Lung (tissue), 9 donors: ENCODE measurements at regions not wholly inside any gene's neighbourhood (a gene's known extent, or its start where the extent isn't known, plus 50 kb on each side); places are given as distances from the start of the nearest gene placed in this dataset.
"Not testable (repeated sequence)": the region's sequence is repeated elsewhere in the genome, so short reads cannot be mapped to it uniquely, and the experiment has no call there.

Experiments used
- ATAC-seq: fragments of 200-7000 bp; cut with Tn5 transposase; one replicate; pipeline ENCODE4 v1.9.1; 2020; ENCODE audit warnings: moderate number of reproducible peaks; ENCODE audit not compliant: insufficient read depth, low FRiP score
- DNase-seq, 3 donors: peaks; one replicate each; pipeline ENCODE4 v3.0.0-alpha.2; 2013 to 2017
- H3K27ac ChIP-seq, 2 donors: one replicate each; pipeline ENCODE4 v1.5.1; 2013; ENCODE audit warnings: mild to moderate bottlenecking in 2 of 2, moderate library complexity in 2 of 2, control low read depth in 1 of 2, inconsistent platforms in 1 of 2, low read depth in 1 of 2, low read length in 1 of 2
- H3K27me3 ChIP-seq, 3 donors: one replicate each; pipeline ENCODE4 v1.5.1; 2013; ENCODE audit warnings: low read length in 2 of 3; ENCODE audit not compliant: control insufficient read depth in 3 of 3, insufficient read depth in 3 of 3
- H3K36me3 ChIP-seq, 4 donors: one replicate each; pipeline ENCODE4 v1.5.1; 2013; ENCODE audit warnings: low read length in 4 of 4, mild to moderate bottlenecking in 1 of 4, moderate library complexity in 1 of 4; ENCODE audit not compliant: control insufficient read depth in 4 of 4, insufficient read depth in 4 of 4
- H3K4me1 ChIP-seq, 5 donors: one replicate each; pipeline ENCODE4 v1.5.1; 2013; ENCODE audit warnings: low read length in 5 of 5, mild to moderate bottlenecking in 2 of 5, moderate library complexity in 1 of 5; ENCODE audit not compliant: control insufficient read depth in 5 of 5, insufficient read depth in 5 of 5
- H3K4me3 ChIP-seq: one replicate; pipeline ENCODE4 v1.5.1; 2013; ENCODE audit warnings: mild to moderate bottlenecking, control low read depth, moderate library complexity
- H3K9ac ChIP-seq, 2 donors: one replicate each; pipeline ENCODE4 v1.5.1; 2013; ENCODE audit warnings: low read length in 2 of 2, control low read depth in 1 of 2; ENCODE audit not compliant: insufficient read depth in 1 of 2
- H3K9me3 ChIP-seq, 4 donors: one replicate each; pipeline ENCODE4 v1.5.1; 2013; ENCODE audit warnings: low read length in 3 of 4, mild to moderate bottlenecking in 1 of 4, moderate library complexity in 1 of 4; ENCODE audit not compliant: control insufficient read depth in 4 of 4, insufficient read depth in 3 of 4
- WGBS, 2 donors: extraction: QIAGEN DNeasy Blood & Tissue Kit; methylation state at CpG; one replicate each; pipeline ENCODE4 v1.1.7; 2013; 5-methylcytosine and 5-hydroxymethylcytosine counted together
- donor health status: Bipolar disorder and iron deficiency.
- donor health status: healthy.
- donor health status: DM: yes; HTN: yes; CAD: no.

DNA sequence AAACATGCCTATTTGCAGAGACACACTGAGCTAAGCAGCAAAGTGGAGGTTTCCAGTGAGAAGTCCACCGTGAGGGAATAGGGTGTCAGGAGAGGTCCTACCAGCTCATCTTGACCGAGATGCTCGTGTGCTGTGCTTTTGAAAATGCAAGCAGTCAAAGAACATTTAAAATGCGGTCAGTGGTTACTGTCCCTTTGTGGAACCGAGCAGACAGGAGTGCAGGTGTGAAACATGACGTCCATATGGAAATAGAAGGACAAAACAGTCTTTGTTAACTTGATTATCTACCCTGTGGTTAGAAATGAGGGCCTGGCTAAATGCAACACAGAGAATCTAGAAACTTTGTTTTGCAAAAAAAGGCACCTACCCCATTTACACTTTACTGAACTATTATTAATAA lies 473.3 kb downstream of the SPATA31A6 start:
- DNase-seq, H3K36me3 ChIP-seq, ATAC-seq, H3K27ac ChIP-seq, H3K9me3 ChIP-seq, H3K27me3 ChIP-seq, H3K4me1 ChIP-seq, H3K9ac ChIP-seq, H3K4me3 ChIP-seq: not testable (repeated sequence)
- WGBS, 2 donors = 72 to 81% methylated on average over 3 to 4 of the region's 6 CpGs

DNA sequence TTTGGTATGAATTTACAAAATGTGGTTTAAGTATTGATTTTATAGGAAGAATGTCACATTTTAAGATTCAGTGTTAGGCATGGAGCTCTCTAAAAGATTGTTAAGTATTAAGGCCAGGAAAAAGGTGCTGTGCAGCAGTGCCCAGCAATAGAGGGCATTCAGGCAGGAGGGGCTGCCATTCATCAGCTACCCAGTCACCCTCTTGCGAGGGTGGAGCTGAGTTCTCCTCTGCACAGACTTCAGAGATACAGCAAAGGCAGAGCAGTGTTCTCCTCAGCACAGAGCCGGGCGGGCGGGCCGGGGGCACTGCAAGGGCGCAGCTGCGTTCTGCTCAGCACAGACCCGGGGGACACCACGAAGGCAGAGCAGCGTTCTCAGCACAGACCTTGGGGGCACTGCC lies 474.0 kb downstream of the SPATA31A6 start:
- not testable (repeated sequence) for H3K9me3 ChIP-seq, DNase-seq, H3K4me3 ChIP-seq, ATAC-seq, H3K27me3 ChIP-seq, H3K36me3 ChIP-seq, H3K9ac ChIP-seq, H3K27ac ChIP-seq, H3K4me1 ChIP-seq
- no CpG with 5 or more reads among the region's 10 CpGs for WGBS, 2 donors

DNA sequence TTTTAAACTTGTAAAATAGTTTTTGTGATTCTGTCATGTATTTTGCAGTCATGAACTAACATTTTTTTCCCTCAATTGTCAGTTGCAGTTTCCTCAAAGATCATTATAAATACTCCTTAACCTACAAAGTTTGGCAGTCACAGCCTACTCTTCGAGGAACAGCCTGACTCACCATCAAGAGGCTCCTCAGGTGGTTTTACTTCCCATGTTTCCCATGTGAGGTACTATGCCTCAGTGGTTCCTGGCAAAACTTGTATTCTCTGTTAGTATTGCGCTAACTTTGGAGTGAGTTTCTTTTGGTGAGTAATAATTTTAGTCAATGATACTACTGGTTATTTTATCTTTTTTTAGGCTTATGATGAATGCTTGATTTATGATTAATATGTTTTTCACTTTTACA lies 513.7 kb downstream of the SPATA31A6 start:
- 82% methylated on average over 2 of the region's 2 CpGs; no CpG with 5 or more reads in 1 of the 2 donors for WGBS, 2 donors
- not testable (repeated sequence) for H3K36me3 ChIP-seq, ATAC-seq, H3K27me3 ChIP-seq, DNase-seq, H3K9me3 ChIP-seq, H3K4me1 ChIP-seq, H3K9ac ChIP-seq, H3K4me3 ChIP-seq, H3K27ac ChIP-seq

DNA sequence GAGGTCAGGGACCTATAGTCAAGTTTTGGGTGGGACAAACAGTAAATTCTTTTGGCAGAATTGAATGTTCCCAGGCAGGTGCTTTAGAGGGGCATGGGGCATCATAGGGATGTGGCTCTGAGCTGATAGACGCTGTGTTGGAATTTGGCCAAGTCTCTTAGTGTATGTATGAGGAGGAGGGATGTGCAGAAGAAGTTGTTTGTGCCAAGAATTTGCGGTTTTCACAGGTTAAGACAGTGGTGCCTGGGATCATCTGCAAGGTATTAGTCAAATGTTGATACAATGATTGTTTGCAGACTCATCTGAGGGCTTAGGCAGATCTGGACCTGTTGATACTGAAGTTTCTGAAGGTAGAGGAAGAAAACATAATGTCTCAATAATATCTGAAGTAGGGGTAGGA lies 519.4 kb downstream of the SPATA31A6 start:
- not testable (repeated sequence) for H3K4me3 ChIP-seq, H3K4me1 ChIP-seq
- WGBS, 2 donors = 83% methylated on average over 2 of the region's 2 CpGs; no CpG with 5 or more reads in 1 of the 2 donors

DNA sequence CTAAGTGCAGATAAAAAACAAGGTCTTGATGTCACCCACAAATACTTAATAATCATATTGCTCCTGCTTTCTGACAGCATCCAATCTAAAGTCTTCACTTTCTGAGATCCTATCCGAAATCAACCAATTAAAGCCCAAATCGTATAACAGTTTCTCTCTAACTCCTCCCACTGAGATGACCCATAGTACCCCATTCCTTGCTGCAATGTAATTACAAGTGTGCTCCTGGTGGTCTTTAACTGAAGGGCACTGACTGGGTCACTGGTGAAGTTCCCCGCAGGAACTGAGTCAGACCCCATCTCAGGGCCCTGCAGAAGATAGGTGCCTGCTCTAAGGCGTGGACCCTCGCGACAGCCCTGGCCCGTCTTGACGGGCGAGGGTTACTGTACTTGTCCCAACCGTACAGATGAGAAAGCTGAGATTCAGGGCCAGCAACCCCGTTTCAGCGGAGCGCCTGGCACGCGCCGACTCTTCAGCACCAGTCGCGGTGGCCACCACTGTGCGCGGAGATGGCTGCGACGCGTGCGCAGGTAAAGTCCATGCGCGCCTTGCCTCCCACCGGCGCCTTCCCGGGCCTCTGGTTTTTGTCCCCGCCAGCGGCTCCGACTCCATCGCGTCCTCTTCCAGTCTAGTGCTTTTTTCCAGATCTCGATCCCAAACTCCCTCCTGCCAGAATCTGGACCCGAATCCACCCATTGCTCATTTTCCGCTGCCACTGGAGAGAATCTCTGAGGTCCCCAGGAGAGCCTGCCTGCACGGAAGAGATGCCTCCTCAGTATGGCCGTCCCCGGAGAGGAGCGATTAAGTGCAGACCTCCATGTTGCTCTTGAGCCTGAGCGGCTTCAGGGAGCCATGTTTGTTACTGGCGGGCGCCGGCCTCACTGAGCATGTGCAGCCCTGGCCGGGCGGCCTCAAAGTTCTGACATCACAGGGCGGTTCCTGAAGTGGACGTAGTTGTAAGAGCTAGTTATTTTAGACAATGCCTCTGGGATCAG lies 541.7 kb downstream of the SPATA31A6 start:
- H3K4me3 ChIP-seq, ATAC-seq: not testable (repeated sequence)
- WGBS, 2 donors = 2 to 63% methylated on average over 3 to 38 of the region's 49 CpGs

More for the DNA sequence above, 519.4 kb downstream of the SPATA31A6 start:
- H3K9me3 ChIP-seq, H3K9ac ChIP-seq, ATAC-seq, H3K36me3 ChIP-seq, DNase-seq, H3K27ac ChIP-seq, H3K27me3 ChIP-seq: not testable (repeated sequence)

More for the DNA sequence above, 541.7 kb downstream of the SPATA31A6 start:
- H3K27me3 ChIP-seq, H3K4me1 ChIP-seq, H3K27ac ChIP-seq, H3K9me3 ChIP-seq, H3K9ac ChIP-seq, H3K36me3 ChIP-seq: not testable (repeated sequence)
- DNase-seq = peak in 1 of 3 donors; percentile 6
